OCI-LY3 (cell line): ENCODE measurements at regions not wholly inside any gene's neighbourhood (a gene's known extent, or its start where the extent isn't known, plus 50 kb on each side); places are given as distances from the start of the nearest gene placed in this dataset.

Experiments used
- H2AFZ ChIP-seq: fragments of 200-600, 300-600 bp; shearing (Covaris generic); 2 replicates; pipeline ENCODE4 v1.6.0; 2014; ENCODE audit warnings: antibody characterized with exemption, low read depth, low read length
- H3K27ac ChIP-seq: fragments of 200-600, 300-600 bp; sonication (generic); 2 replicates; pipeline ENCODE4 v1.5.1; 2014; ENCODE audit warnings: mild to moderate bottlenecking, low read length, moderate library complexity, mixed read lengths
- H3K27me3 ChIP-seq: fragments of 200-600, 300-600 bp; sonication (generic); 2 replicates; pipeline ENCODE4 v1.6.1; 2014; ENCODE audit warnings: low read depth, low read length, mixed read lengths
- H3K36me3 ChIP-seq: fragments of 200-600, 300-600 bp; sonication (generic); replicated peaks from 2 replicates; pipeline ENCODE3; 2014; ENCODE audit warnings: low read depth, low read length, mixed read lengths
- H3K4me1 ChIP-seq: fragments of 300-600, 200-600 bp; sonication (generic); 2 replicates; pipeline ENCODE4 v1.6.1; 2014; ENCODE audit warnings: low read length, mixed read lengths
- H3K4me2 ChIP-seq: fragments of 200-600, 300-600 bp; sonication (generic); 2 replicates; pipeline ENCODE4 v1.6.1; 2014; ENCODE audit warnings: low read length, mixed read lengths
- H3K4me3 ChIP-seq: fragments of 300-600, 200-600 bp; sonication (generic); 2 replicates; pipeline ENCODE4 v1.5.1; 2014; ENCODE audit warnings: antibody characterized with exemption, mild to moderate bottlenecking, low read length, moderate library complexity
- H3K79me2 ChIP-seq: fragments of 300-600, 200-600 bp; shearing (Covaris generic); 2 replicates; pipeline ENCODE4 v1.6.1; 2014; ENCODE audit warnings: mild to moderate bottlenecking, low read length, mixed read lengths
- H3K9ac ChIP-seq: fragments of 300-600, 200-600 bp; shearing (Covaris generic); 2 replicates; pipeline ENCODE4 v1.6.0; 2014; ENCODE audit warnings: mild to moderate bottlenecking, low read length, moderate library complexity
- H3K9me3 ChIP-seq: fragments of 200-600, 300-600 bp; shearing (Covaris generic); 2 replicates; pipeline ENCODE4 v1.6.1; 2014; ENCODE audit warnings: low read length, mixed read lengths; ENCODE audit not compliant: insufficient read depth
- H4K20me1 ChIP-seq: fragments of 200-600, 300-600 bp; sonication (generic); 2 replicates; pipeline ENCODE4 v1.6.1; 2016; ENCODE audit warnings: low read length, mixed read lengths; ENCODE audit not compliant: insufficient read depth
- CTCF ChIP-seq: fragments of 200-600, 300-600 bp; sonication (generic); IDR thresholded peaks from 2 replicates; pipeline ENCODE4 v1.5.1; 2014; ENCODE audit warnings: antibody characterized with exemption, low read length, low read depth
- EZH2phosphoT487 ChIP-seq: fragments of 200-600 bp; shearing (Covaris generic); IDR thresholded peaks from 2 replicates; pipeline ENCODE4 v1.6.1; 2018; ENCODE audit warnings: antibody characterized with exemption, mixed run types, low read depth

- no peaks in the 10 kb centered on the region for H4K20me1 ChIP-seq
- no peak overlapping the region for H2AFZ ChIP-seq
- H3K4me1 ChIP-seq: no peaks in the 10 kb centered on the region
- H3K79me2 ChIP-seq: no peaks in the 10 kb centered on the region
- H3K27me3 ChIP-seq: no peaks in the 10 kb centered on the region
- TF ChIP-seq EZH2phosphoT487: no peak
- no peak for TF ChIP-seq CTCF
- no peaks in the 10 kb centered on the region for H3K36me3 ChIP-seq
- no peaks in the 10 kb centered on the region for H3K9me3 ChIP-seq
- no peak overlapping the region for H3K9ac ChIP-seq
- H3K27ac ChIP-seq: no peak overlapping the region
- H3K4me3 ChIP-seq: no peak overlapping the region
- H3K4me2 ChIP-seq: no peak overlapping the region
Measured at GRCh38 chr6:127030111-127030510, 88.4 kb upstream of the RSPO3 start.

- Histone ChIP-seq H3K36me3 (no peaks in the 10 kb centered on the region), H3K27me3 (no peaks in the 10 kb centered on the region), H2AFZ (no peak overlapping the region), H3K9me3 (no peaks in the 10 kb centered on the region), H3K4me1 (no peaks in the 10 kb centered on the region), H3K4me3 (no peak overlapping the region), H3K9ac (no peak overlapping the region), H3K4me2 (no peak overlapping the region), H4K20me1 (no peaks in the 10 kb centered on the region), H3K27ac (no peak overlapping the region), H3K79me2 (no peaks in the 10 kb centered on the region)
- no peak for TF ChIP-seq EZH2phosphoT487
- TF ChIP-seq CTCF: no peak
Measured at GRCh38 chr6:127030836-127031235, 87.6 kb upstream of the RSPO3 start.

- H3K9ac ChIP-seq: no peak overlapping the region
Measured at GRCh38 chr6:127031511-127031910, 87.0 kb upstream of the RSPO3 start.

GRCh38 chr6:127032971-127033370 is 85.5 kb upstream of the RSPO3 start:
- no peaks in the 10 kb centered on the region for H3K27me3 ChIP-seq

More at GRCh38 chr6:127031511-127031910, 87.0 kb upstream of the RSPO3 start:
- no peaks in the 10 kb centered on the region for H3K36me3 ChIP-seq
- H3K4me1 ChIP-seq: no peaks in the 10 kb centered on the region
- H3K9me3 ChIP-seq: no peaks in the 10 kb centered on the region
- no peaks in the 10 kb centered on the region for H3K27me3 ChIP-seq
- TF ChIP-seq EZH2phosphoT487: no peak
- no peak for TF ChIP-seq CTCF
- H4K20me1 ChIP-seq: no peaks in the 10 kb centered on the region
- H3K4me2 ChIP-seq: no peak overlapping the region
- no peaks in the 10 kb centered on the region for H3K79me2 ChIP-seq
- no peak overlapping the region for H3K27ac ChIP-seq
- H3K4me3 ChIP-seq: no peak overlapping the region
- H2AFZ ChIP-seq: no peak overlapping the region

More at GRCh38 chr6:127032971-127033370, 85.5 kb upstream of the RSPO3 start:
- Histone ChIP-seq H4K20me1 (no peaks in the 10 kb centered on the region), H2AFZ (no peak overlapping the region), H3K79me2 (no peaks in the 10 kb centered on the region), H3K36me3 (no peaks in the 10 kb centered on the region), H3K4me3 (no peak overlapping the region), H3K9me3 (no peaks in the 10 kb centered on the region), H3K4me2 (no peak overlapping the region), H3K27ac (no peak overlapping the region), H3K4me1 (no peaks in the 10 kb centered on the region), H3K9ac (no peak overlapping the region)
- TF ChIP-seq EZH2phosphoT487 (no peak), CTCF (no peak)
